Glutamatergic neuron (in vitro differentiated cells): ENCODE measurements at regions not wholly inside any gene's neighbourhood (a gene's known extent, or its start where the extent isn't known, plus 50 kb on each side); places are given as distances from the start of the nearest gene placed in this dataset.
A peak's percentile ranks its signal among the peaks of the same experiment; 100 is the strongest.
"Not testable (repeated sequence)": the region's sequence is repeated elsewhere in the genome, so short reads cannot be mapped to it uniquely, and the experiment has no call there.

Experiments used
- DNase-seq: peaks from one replicate; pipeline ENCODE4 v3.0.0; 2022
- H3K27ac Mint-ChIP-seq: one replicate; pipeline ENCODE4 v1.8.0; 2020; ENCODE audit warnings: mild to moderate bottlenecking, mixed read lengths, inconsistent platforms; ENCODE audit not compliant: unreplicated experiment
- H3K27me3 Mint-ChIP-seq: one replicate; pipeline ENCODE4 v1.8.0; 2020; ENCODE audit warnings: mild to moderate bottlenecking, moderate library complexity, mixed read lengths, inconsistent platforms; ENCODE audit not compliant: unreplicated experiment
- H3K36me3 Mint-ChIP-seq: one replicate; pipeline ENCODE4 v1.8.0; 2020; ENCODE audit warnings: mild to moderate bottlenecking, mixed read lengths, inconsistent platforms; ENCODE audit not compliant: unreplicated experiment
- H3K4me1 Mint-ChIP-seq: one replicate; pipeline ENCODE4 v1.8.0; 2020; ENCODE audit warnings: mild to moderate bottlenecking, low read depth, mixed read lengths, inconsistent platforms; ENCODE audit not compliant: unreplicated experiment
- H3K4me3 Mint-ChIP-seq: one replicate; pipeline ENCODE4 v1.8.0; 2020; ENCODE audit warnings: mild to moderate bottlenecking, mixed read lengths, inconsistent platforms; ENCODE audit not compliant: unreplicated experiment
- H3K9me3 Mint-ChIP-seq: one replicate; pipeline ENCODE4 v1.8.0; 2020; ENCODE audit warnings: mild to moderate bottlenecking, moderate library complexity, mixed read lengths, inconsistent platforms; ENCODE audit not compliant: unreplicated experiment
- TF ChIP-seq, protein P1 (sequence below): fragments of 200-600 bp; sonication (generic); IDR thresholded peaks from one replicate; pipeline ENCODE4 v1.5.0; 2021; ENCODE audit not compliant: partially characterized antibody, unreplicated experiment

DNA sequence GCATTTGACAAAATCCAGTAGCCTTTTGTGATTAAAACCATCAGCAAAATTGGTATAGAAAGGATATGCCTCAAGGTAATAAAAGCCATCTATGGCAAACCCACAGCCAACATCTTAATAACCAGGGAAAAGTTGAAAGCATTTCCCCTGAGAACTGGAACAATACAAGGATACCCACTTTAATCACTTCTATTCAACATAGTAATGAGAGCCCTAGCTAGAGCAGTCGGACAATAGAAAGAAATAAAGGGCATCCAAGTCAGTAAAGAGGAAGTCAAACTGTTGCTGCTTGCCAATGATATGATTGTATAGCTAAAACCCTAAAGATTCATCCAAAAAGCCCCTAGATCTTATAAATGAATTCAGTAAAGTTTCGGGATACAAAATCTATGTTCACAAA is 1510.3 kb downstream of the PCDH9 start:
- Mint-ChIP-seq H3K9me3 (peaks cover 2% of the 10 kb centered on the region), H3K27ac (no peak overlapping the region), H3K36me3 (peaks cover 8% of the 10 kb centered on the region), H3K4me3 (no peak overlapping the region), H3K4me1 (peaks cover 5% of the 10 kb centered on the region), H3K27me3 (no peaks in the 10 kb centered on the region)
- TF ChIP-seq, protein P1, sequence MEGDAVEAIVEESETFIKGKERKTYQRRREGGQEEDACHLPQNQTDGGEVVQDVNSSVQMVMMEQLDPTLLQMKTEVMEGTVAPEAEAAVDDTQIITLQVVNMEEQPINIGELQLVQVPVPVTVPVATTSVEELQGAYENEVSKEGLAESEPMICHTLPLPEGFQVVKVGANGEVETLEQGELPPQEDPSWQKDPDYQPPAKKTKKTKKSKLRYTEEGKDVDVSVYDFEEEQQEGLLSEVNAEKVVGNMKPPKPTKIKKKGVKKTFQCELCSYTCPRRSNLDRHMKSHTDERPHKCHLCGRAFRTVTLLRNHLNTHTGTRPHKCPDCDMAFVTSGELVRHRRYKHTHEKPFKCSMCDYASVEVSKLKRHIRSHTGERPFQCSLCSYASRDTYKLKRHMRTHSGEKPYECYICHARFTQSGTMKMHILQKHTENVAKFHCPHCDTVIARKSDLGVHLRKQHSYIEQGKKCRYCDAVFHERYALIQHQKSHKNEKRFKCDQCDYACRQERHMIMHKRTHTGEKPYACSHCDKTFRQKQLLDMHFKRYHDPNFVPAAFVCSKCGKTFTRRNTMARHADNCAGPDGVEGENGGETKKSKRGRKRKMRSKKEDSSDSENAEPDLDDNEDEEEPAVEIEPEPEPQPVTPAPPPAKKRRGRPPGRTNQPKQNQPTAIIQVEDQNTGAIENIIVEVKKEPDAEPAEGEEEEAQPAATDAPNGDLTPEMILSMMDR = no peak
- no peak for DNase-seq

DNA sequence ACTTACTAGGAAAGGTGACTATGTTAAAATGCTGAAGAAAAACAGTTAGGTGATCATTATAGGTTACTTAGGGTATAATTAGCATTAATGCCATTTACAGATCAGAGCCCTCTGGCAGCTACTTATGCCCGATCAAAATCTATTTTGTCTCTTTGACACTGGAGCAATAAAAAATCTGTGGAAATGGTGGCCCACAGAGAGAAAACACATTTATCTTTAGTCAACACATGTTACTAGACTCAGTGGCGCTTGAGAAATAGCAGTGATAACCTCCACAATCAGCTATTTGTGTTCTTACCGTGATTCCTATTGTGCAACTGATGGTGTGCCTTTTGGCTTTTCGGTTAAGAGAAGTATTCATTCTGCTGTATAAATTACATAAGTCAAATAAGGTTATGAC is 1519.6 kb downstream of the PCDH9 start:
- TF ChIP-seq, protein P1 = no peak
- no peak for DNase-seq
- Mint-ChIP-seq H3K27me3 (no peaks in the 10 kb centered on the region), H3K27ac (no peak overlapping the region), H3K4me1 (no peaks in the 10 kb centered on the region), H3K36me3 (no peaks in the 10 kb centered on the region), H3K9me3 (no peaks in the 10 kb centered on the region), H3K4me3 (no peak overlapping the region)

DNA sequence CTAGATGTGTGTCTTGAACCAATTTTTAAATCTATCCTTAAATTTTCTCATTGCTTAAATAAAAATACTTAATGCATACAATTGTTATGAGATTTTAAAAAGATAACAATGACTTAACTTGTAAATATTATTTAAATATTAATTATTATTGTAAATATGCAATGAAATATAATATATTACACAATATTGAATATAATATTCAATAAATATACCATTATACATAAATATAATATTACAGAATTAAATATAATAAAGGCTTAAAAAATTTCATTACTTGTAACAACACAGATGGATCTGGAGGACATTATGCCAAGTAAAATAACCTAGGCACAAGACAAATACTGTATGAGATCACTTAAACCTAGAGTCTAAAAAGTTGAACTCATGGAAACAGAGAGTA is 1532.3 kb downstream of the PCDH9 start:
- TF ChIP-seq, protein P1 = no peak
- no peaks in the 10 kb centered on the region for H3K4me1 Mint-ChIP-seq
- DNase-seq = no peak
- H3K36me3 Mint-ChIP-seq = no peaks in the 10 kb centered on the region
- H3K9me3 Mint-ChIP-seq = peaks cover 3% of the 10 kb centered on the region
- no peak overlapping the region for H3K27ac Mint-ChIP-seq
- H3K27me3 Mint-ChIP-seq = no peaks in the 10 kb centered on the region
- no peak overlapping the region for H3K4me3 Mint-ChIP-seq

DNA sequence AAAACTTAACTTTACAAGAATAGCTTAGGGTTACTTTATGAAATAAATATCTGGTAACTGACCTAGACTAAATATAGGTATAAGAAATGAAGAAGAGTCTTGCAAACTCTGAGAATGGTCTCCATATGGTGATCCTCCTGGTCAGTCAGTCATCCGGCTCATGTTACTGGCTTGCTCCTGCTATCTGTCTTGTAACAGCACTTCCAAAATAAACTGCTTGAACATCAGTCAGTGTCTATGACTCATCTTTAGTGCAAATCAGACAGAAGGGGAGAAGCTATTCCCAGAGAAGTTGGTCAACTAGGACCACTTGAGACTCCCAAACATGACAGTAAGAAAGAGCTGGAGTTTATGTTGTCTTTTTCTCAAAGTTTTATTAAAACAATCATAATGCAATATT is 1550.9 kb downstream of the PCDH9 start:
- Mint-ChIP-seq H3K4me3 (no peak overlapping the region), H3K27ac (peak overlapping the region; percentile 65), H3K27me3 (peaks cover 5% of the 10 kb centered on the region), H3K36me3 (peaks cover 4% of the 10 kb centered on the region), H3K4me1 (peaks cover 8% of the 10 kb centered on the region), H3K9me3 (peaks cover 4% of the 10 kb centered on the region)
- TF ChIP-seq, protein P1 = no peak
- no peak for DNase-seq

DNA sequence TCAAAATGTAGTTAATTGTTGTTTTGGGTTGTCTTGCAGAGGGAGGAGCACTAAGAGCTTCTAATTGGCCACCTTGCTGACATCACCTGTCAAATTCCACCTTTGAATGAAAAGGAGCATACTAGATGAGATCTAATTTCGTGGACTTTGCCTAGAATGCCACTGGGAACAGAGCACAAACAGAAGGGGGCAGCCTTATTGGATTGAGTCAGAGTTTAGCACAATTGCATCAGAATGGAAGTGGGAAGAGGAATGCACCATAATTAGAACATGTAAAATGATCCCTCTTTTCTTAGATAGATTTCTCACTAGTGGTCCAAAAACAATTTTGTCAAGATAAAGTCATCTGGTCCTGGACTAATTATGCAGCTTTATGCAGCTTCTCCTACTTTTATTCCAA is 1552.2 kb downstream of the PCDH9 start:
- DNase-seq = no peak
- Mint-ChIP-seq H3K9me3 (peaks cover 4% of the 10 kb centered on the region), H3K36me3 (peaks cover 14% of the 10 kb centered on the region), H3K27me3 (peaks cover 7% of the 10 kb centered on the region), H3K4me1 (peaks cover 8% of the 10 kb centered on the region), H3K27ac (peak overlapping the region; percentile 90), H3K4me3 (peak overlapping the region; percentile 34)
- TF ChIP-seq, protein P1 = no peak

DNA sequence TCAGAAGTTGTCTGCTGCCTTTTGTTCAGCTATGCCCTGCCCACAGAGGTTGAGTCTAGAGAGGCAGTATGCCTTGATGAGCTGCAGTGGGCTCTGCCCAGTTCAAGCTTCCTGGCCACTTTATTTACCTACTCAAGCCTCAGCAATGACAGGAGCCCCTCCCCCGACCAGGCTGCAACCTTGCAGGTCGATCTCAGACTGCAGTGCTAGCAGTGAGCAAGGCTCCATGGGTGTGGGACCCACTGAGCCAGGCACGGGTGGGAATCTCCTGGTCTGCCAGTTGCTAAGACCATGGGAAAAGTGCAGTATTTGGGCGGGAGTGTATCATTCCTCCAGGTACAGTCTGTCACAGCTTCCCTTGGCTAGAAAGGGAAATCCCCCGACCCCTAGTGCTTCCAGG is 1554.8 kb downstream of the PCDH9 start:
- peaks cover 32% of the 10 kb centered on the region for H3K36me3 Mint-ChIP-seq
- not testable (repeated sequence) for H3K27ac Mint-ChIP-seq, H3K4me1 Mint-ChIP-seq, DNase-seq, H3K4me3 Mint-ChIP-seq, H3K27me3 Mint-ChIP-seq, H3K9me3 Mint-ChIP-seq
